Smooth muscle cell (in vitro differentiated cells): ENCODE measurements at regions not wholly inside any gene's neighbourhood (a gene's known extent, or its start where the extent isn't known, plus 50 kb on each side); places are given as distances from the start of the nearest gene placed in this dataset.

Source experiments
- DNase-seq: peaks from one replicate; lab custom pipeline; 2025; ENCODE audit not compliant: unreplicated experiment; lab: John Stamatoyannopoulos, UW
- H2AFZ ChIP-seq: fragments of 200-600 bp; sonication (generic); 2 replicates; pipeline ENCODE4 v1.6.0; 2016; ENCODE audit warnings: antibody characterized with exemption, low read depth, mild to moderate bottlenecking
- H3F3A ChIP-seq: fragments of 200-600 bp; sonication (generic); 2 replicates; pipeline ENCODE4 v1.6.0; 2017; ENCODE audit warnings: antibody characterized with exemption, low read depth
- H3K27ac ChIP-seq: fragments of 200-600 bp; sonication (generic); 2 replicates; pipeline ENCODE4 v1.5.1; 2016; ENCODE audit warnings: low read depth, mild to moderate bottlenecking
- H3K27me3 ChIP-seq: fragments of 200-600 bp; sonication (generic); 2 replicates; pipeline ENCODE4 v1.6.1; 2016; ENCODE audit warnings: low read depth, mild to moderate bottlenecking
- H3K36me3 ChIP-seq: fragments of 200-600 bp; sonication (generic); 2 replicates; pipeline ENCODE4 v1.5.1; 2016; ENCODE audit warnings: low read depth
- H3K4me1 ChIP-seq: fragments of 200-600 bp; sonication (generic); 2 replicates; pipeline ENCODE4 v1.5.1; 2016; ENCODE audit warnings: low read depth
- H3K4me2 ChIP-seq: fragments of 200-600 bp; sonication (generic); 2 replicates; pipeline ENCODE4 v1.6.0; 2016; ENCODE audit warnings: mild to moderate bottlenecking
- H3K4me3 ChIP-seq: fragments of 200-600 bp; sonication (generic); 2 replicates; pipeline ENCODE4 v1.5.1; 2016; ENCODE audit warnings: mild to moderate bottlenecking
- H3K79me2 ChIP-seq: fragments of 200-600 bp; sonication (generic); 2 replicates; pipeline ENCODE4 v1.6.0; 2016; ENCODE audit warnings: low read depth, mild to moderate bottlenecking
- H3K9ac ChIP-seq: fragments of 200-600 bp; sonication (generic); 2 replicates; pipeline ENCODE4 v1.6.0; 2016; ENCODE audit warnings: low read depth
- H3K9me3 ChIP-seq: fragments of 200-600 bp; sonication (generic); replicated peaks from 2 replicates; pipeline ENCODE4 v1.5.1; 2016; ENCODE audit warnings: low read depth
- H4K20me1 ChIP-seq: fragments of 200-600 bp; sonication (generic); 2 replicates; pipeline ENCODE4 v1.6.0; 2016; ENCODE audit warnings: low read depth
- WGBS: methylation state at CpG from one replicate; pipeline ENCODE4 v1.1.7; 2016; ENCODE audit warnings: low lambda C conversion rate; 5-methylcytosine and 5-hydroxymethylcytosine counted together
- TF ChIP-seq, protein P1 (sequence below): fragments of 200-600 bp; sonication (generic); IDR thresholded peaks from 2 replicates; pipeline ENCODE4 v1.5.1; 2017; ENCODE audit warnings: borderline replicate concordance, mild to moderate bottlenecking, antibody characterized with exemption; ENCODE audit not compliant: insufficient read depth, poor library complexity, severe bottlenecking

GRCh38 chr5:44664711-44665100 is 144.0 kb upstream of the MRPS30 start:
- H3K36me3 ChIP-seq: no peaks in the 10 kb centered on the region
- WGBS: 73% methylated on average over 3 of the region's 3 CpGs
- peak overlapping the region; percentile 85 for H3K27ac ChIP-seq
- H3K79me2 ChIP-seq: no peaks in the 10 kb centered on the region
- no peaks in the 10 kb centered on the region for H3K27me3 ChIP-seq
- peaks cover 8% of the 10 kb centered on the region for H3F3A ChIP-seq
- H3K4me2 ChIP-seq: no peak overlapping the region
- H3K9ac ChIP-seq: no peak overlapping the region
- DNase-seq: no peak
- no peaks in the 10 kb centered on the region for H4K20me1 ChIP-seq
- H2AFZ ChIP-seq: no peak overlapping the region
- no peaks in the 10 kb centered on the region for H3K9me3 ChIP-seq
- TF ChIP-seq, protein P1, sequence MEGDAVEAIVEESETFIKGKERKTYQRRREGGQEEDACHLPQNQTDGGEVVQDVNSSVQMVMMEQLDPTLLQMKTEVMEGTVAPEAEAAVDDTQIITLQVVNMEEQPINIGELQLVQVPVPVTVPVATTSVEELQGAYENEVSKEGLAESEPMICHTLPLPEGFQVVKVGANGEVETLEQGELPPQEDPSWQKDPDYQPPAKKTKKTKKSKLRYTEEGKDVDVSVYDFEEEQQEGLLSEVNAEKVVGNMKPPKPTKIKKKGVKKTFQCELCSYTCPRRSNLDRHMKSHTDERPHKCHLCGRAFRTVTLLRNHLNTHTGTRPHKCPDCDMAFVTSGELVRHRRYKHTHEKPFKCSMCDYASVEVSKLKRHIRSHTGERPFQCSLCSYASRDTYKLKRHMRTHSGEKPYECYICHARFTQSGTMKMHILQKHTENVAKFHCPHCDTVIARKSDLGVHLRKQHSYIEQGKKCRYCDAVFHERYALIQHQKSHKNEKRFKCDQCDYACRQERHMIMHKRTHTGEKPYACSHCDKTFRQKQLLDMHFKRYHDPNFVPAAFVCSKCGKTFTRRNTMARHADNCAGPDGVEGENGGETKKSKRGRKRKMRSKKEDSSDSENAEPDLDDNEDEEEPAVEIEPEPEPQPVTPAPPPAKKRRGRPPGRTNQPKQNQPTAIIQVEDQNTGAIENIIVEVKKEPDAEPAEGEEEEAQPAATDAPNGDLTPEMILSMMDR: no peak
- no peaks in the 10 kb centered on the region for H3K4me1 ChIP-seq
- no peak overlapping the region for H3K4me3 ChIP-seq

DNA sequence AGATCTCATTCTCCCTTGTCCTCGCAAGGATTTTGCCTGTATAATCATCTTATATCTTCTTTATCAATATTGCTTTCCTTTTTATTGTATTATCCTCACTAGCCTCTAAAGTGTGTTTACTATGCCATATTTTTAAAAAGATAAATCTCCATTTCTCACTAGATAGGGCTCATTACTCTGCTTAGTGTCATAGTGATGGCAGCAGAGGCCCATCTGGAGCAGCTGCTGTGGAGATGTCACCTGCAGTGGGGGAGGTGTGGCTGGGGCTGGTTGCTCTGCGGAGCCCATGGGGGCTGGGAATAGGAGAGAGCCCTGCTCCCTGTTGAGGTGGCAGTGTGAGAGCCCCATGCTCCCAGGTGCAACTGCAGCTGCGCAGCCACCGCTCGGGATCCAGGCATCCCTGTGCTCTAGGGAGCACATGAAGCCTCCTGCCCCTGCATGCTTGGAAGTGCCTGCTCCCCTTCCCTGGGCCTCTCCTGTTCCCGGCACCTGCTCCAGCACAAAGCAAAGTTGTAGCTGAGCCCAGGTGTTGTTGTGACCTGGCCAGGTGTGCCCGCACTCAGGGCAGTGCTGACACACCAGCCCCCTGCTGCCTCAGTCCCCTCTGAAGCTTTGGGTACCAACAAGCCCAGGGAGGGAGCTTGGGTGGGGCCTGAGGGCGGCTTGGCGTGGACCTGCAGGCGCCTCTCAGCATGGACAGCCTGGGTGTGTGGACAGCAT is 144.6 kb upstream of the MRPS30 start:
- Histone ChIP-seq H3K9me3 (no peaks in the 10 kb centered on the region), H3K4me1 (no peaks in the 10 kb centered on the region), H3K4me2 (no peak overlapping the region), H2AFZ (no peak overlapping the region), H3K79me2 (no peaks in the 10 kb centered on the region), H3K27me3 (no peaks in the 10 kb centered on the region), H3K27ac (peak overlapping the region; percentile 85), H3K36me3 (no peaks in the 10 kb centered on the region), H3F3A (peaks cover 8% of the 10 kb centered on the region), H4K20me1 (no peaks in the 10 kb centered on the region), H3K4me3 (no peak overlapping the region), H3K9ac (no peak overlapping the region)
- no peak for DNase-seq
- TF ChIP-seq, protein P1: no peak
- 85% methylated on average over 10 of the region's 10 CpGs for WGBS

DNA sequence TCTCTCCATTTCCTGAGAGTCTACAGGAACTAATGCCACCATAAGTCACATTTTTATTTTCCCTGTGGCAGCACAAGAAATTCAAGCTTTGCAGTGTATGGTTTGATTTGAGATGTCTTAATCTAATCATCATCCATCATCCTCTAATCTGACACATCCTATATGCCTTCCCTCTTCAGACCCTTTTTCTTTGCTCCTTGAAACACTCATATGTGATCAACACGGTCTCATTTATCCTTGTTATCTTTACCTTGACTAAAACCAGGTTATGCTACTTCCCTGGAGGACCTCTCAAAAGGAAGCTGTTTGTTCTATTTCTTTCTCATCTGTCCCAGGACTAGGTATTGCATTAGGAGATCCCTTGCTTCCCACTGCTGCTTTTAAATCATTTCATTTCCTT is 146.9 kb upstream of the MRPS30 start:
- no peaks in the 10 kb centered on the region for H3K36me3 ChIP-seq
- no peaks in the 10 kb centered on the region for H3K27me3 ChIP-seq
- no peaks in the 10 kb centered on the region for H3K4me1 ChIP-seq
- no peak overlapping the region for H3K27ac ChIP-seq
- TF ChIP-seq, protein P1: no peak
- H3K4me2 ChIP-seq: no peak overlapping the region
- DNase-seq: no peak
- no peak overlapping the region for H3K4me3 ChIP-seq
- peaks cover 8% of the 10 kb centered on the region for H3F3A ChIP-seq
- no peak overlapping the region for H2AFZ ChIP-seq
- H3K79me2 ChIP-seq: no peaks in the 10 kb centered on the region
- H3K9me3 ChIP-seq: no peaks in the 10 kb centered on the region
- H3K9ac ChIP-seq: no peak overlapping the region
- WGBS: 89% methylated on average over 1 of the region's 1 CpG
- H4K20me1 ChIP-seq: no peaks in the 10 kb centered on the region

DNA sequence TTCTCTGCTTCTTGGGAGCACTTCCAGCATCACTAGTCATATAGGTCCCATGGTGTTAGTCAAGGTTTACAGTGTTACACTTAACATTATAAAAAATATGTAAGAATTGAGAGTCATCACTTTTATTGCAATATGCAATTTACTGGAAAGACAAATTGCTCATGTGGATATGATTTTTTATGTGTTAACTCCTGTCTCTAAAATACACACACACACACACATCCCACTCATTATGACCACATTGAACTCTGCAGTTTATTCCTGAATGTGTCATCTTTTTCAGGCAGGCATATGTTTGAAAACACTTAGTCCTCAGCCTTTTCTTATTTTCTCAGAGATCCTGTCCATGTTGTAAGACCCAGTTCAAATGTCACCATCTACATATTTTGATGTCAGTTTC is 148.5 kb upstream of the MRPS30 start:
- H3F3A ChIP-seq: peaks cover 8% of the 10 kb centered on the region
- H3K4me3 ChIP-seq: no peak overlapping the region
- no peaks in the 10 kb centered on the region for H3K79me2 ChIP-seq
- TF ChIP-seq, protein P1: no peak
- H3K4me2 ChIP-seq: no peak overlapping the region
- no peaks in the 10 kb centered on the region for H3K4me1 ChIP-seq
- no peaks in the 10 kb centered on the region for H3K9me3 ChIP-seq
- no peak overlapping the region for H2AFZ ChIP-seq
- H3K27me3 ChIP-seq: no peaks in the 10 kb centered on the region
- DNase-seq: no peak
- H3K36me3 ChIP-seq: no peaks in the 10 kb centered on the region
- H3K9ac ChIP-seq: no peak overlapping the region
- H4K20me1 ChIP-seq: no peaks in the 10 kb centered on the region
- no peak overlapping the region for H3K27ac ChIP-seq
